OCI-LY3 (cell line): ENCODE measurements at regions not wholly inside any gene's neighbourhood (a gene's known extent, or its start where the extent isn't known, plus 50 kb on each side); places are given as distances from the start of the nearest gene placed in this dataset.
A peak's percentile ranks its signal among the peaks of the same experiment; 100 is the strongest.

Source experiments
- H2AFZ ChIP-seq: fragments of 200-600, 300-600 bp; shearing (Covaris generic); 2 replicates; pipeline ENCODE4 v1.6.0; 2014; ENCODE audit warnings: antibody characterized with exemption, low read depth, low read length
- H3K27ac ChIP-seq: fragments of 200-600, 300-600 bp; sonication (generic); 2 replicates; pipeline ENCODE4 v1.5.1; 2014; ENCODE audit warnings: mild to moderate bottlenecking, low read length, moderate library complexity, mixed read lengths
- H3K27me3 ChIP-seq: fragments of 200-600, 300-600 bp; sonication (generic); 2 replicates; pipeline ENCODE4 v1.6.1; 2014; ENCODE audit warnings: low read depth, low read length, mixed read lengths
- H3K36me3 ChIP-seq: fragments of 200-600, 300-600 bp; sonication (generic); replicated peaks from 2 replicates; pipeline ENCODE3; 2014; ENCODE audit warnings: low read depth, low read length, mixed read lengths
- H3K4me1 ChIP-seq: fragments of 300-600, 200-600 bp; sonication (generic); 2 replicates; pipeline ENCODE4 v1.6.1; 2014; ENCODE audit warnings: low read length, mixed read lengths
- H3K4me2 ChIP-seq: fragments of 200-600, 300-600 bp; sonication (generic); 2 replicates; pipeline ENCODE4 v1.6.1; 2014; ENCODE audit warnings: low read length, mixed read lengths
- H3K4me3 ChIP-seq: fragments of 300-600, 200-600 bp; sonication (generic); 2 replicates; pipeline ENCODE4 v1.5.1; 2014; ENCODE audit warnings: antibody characterized with exemption, mild to moderate bottlenecking, low read length, moderate library complexity
- H3K79me2 ChIP-seq: fragments of 300-600, 200-600 bp; shearing (Covaris generic); 2 replicates; pipeline ENCODE4 v1.6.1; 2014; ENCODE audit warnings: mild to moderate bottlenecking, low read length, mixed read lengths
- H3K9ac ChIP-seq: fragments of 300-600, 200-600 bp; shearing (Covaris generic); 2 replicates; pipeline ENCODE4 v1.6.0; 2014; ENCODE audit warnings: mild to moderate bottlenecking, low read length, moderate library complexity
- H3K9me3 ChIP-seq: fragments of 200-600, 300-600 bp; shearing (Covaris generic); 2 replicates; pipeline ENCODE4 v1.6.1; 2014; ENCODE audit warnings: low read length, mixed read lengths; ENCODE audit not compliant: insufficient read depth
- H4K20me1 ChIP-seq: fragments of 200-600, 300-600 bp; sonication (generic); 2 replicates; pipeline ENCODE4 v1.6.1; 2016; ENCODE audit warnings: low read length, mixed read lengths; ENCODE audit not compliant: insufficient read depth
- EZH2phosphoT487 ChIP-seq: fragments of 200-600 bp; shearing (Covaris generic); IDR thresholded peaks from 2 replicates; pipeline ENCODE4 v1.6.1; 2018; ENCODE audit warnings: antibody characterized with exemption, mixed run types, low read depth
- TF ChIP-seq, protein P1 (sequence below): fragments of 200-600, 300-600 bp; sonication (generic); IDR thresholded peaks from 2 replicates; pipeline ENCODE4 v1.5.1; 2014; ENCODE audit warnings: antibody characterized with exemption, low read length, low read depth

- peak overlapping the region; percentile 44 for H3K9ac ChIP-seq
- no peaks in the 10 kb centered on the region for H3K9me3 ChIP-seq
- H3K27me3 ChIP-seq: no peaks in the 10 kb centered on the region
- peak overlapping the region; percentile 77 for H3K4me2 ChIP-seq
- peak overlapping the region; percentile 74 for H3K27ac ChIP-seq
- H3K79me2 ChIP-seq: no peaks in the 10 kb centered on the region
- no peaks in the 10 kb centered on the region for H3K36me3 ChIP-seq
- TF ChIP-seq, protein P1, sequence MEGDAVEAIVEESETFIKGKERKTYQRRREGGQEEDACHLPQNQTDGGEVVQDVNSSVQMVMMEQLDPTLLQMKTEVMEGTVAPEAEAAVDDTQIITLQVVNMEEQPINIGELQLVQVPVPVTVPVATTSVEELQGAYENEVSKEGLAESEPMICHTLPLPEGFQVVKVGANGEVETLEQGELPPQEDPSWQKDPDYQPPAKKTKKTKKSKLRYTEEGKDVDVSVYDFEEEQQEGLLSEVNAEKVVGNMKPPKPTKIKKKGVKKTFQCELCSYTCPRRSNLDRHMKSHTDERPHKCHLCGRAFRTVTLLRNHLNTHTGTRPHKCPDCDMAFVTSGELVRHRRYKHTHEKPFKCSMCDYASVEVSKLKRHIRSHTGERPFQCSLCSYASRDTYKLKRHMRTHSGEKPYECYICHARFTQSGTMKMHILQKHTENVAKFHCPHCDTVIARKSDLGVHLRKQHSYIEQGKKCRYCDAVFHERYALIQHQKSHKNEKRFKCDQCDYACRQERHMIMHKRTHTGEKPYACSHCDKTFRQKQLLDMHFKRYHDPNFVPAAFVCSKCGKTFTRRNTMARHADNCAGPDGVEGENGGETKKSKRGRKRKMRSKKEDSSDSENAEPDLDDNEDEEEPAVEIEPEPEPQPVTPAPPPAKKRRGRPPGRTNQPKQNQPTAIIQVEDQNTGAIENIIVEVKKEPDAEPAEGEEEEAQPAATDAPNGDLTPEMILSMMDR: no peak
- no peak for TF ChIP-seq EZH2phosphoT487
- peaks cover 42% of the 10 kb centered on the region for H3K4me1 ChIP-seq
- H3K4me3 ChIP-seq: peak overlapping the region; percentile 56
- no peaks in the 10 kb centered on the region for H4K20me1 ChIP-seq
- H2AFZ ChIP-seq: no peak overlapping the region
These were observed 303.9 kb upstream of the GATB start for GRCh38 chr4:152064753-152065152.

GRCh38 chr4:152064282-152064681, 303.5 kb upstream of the GATB start:
- TF ChIP-seq, protein P1: no peak
- TF ChIP-seq EZH2phosphoT487: no peak
- Histone ChIP-seq H3K27me3 (no peaks in the 10 kb centered on the region), H3K79me2 (no peaks in the 10 kb centered on the region), H3K4me1 (peaks cover 42% of the 10 kb centered on the region), H3K9ac (peak overlapping the region; percentile 44), H3K4me2 (peak overlapping the region; percentile 77), H2AFZ (peak overlapping the region; percentile 49; the same call in 1 of the 2 replicates), H3K4me3 (peak overlapping the region; percentile 56), H4K20me1 (no peaks in the 10 kb centered on the region), H3K27ac (peak overlapping the region; percentile 74), H3K9me3 (no peaks in the 10 kb centered on the region), H3K36me3 (no peaks in the 10 kb centered on the region)

GRCh38 chr4:152063621-152064240, 302.9 kb upstream of the GATB start:
- TF ChIP-seq EZH2phosphoT487: no peak
- TF ChIP-seq, protein P1: peak; percentile 39
- Histone ChIP-seq H4K20me1 (no peaks in the 10 kb centered on the region), H3K4me3 (peak overlapping the region; percentile 56), H3K9ac (peak overlapping the region; percentile 44), H3K4me2 (peak overlapping the region; percentile 77), H3K79me2 (no peaks in the 10 kb centered on the region), H3K27me3 (no peaks in the 10 kb centered on the region), H2AFZ (peak overlapping the region; percentile 49; the same call in 1 of the 2 replicates), H3K27ac (peak overlapping the region; percentile 74), H3K9me3 (no peaks in the 10 kb centered on the region), H3K4me1 (peaks cover 38% of the 10 kb centered on the region), H3K36me3 (no peaks in the 10 kb centered on the region)

GRCh38 chr4:152062936-152063620, 302.3 kb upstream of the GATB start:
- H3K27ac ChIP-seq: peak overlapping the region; percentile 74
- TF ChIP-seq EZH2phosphoT487: no peak
- TF ChIP-seq, protein P1: no peak
- H4K20me1 ChIP-seq: no peaks in the 10 kb centered on the region
- no peaks in the 10 kb centered on the region for H3K27me3 ChIP-seq
- H3K36me3 ChIP-seq: no peaks in the 10 kb centered on the region
- H3K9ac ChIP-seq: peak overlapping the region; percentile 44; the same call in 1 of the 2 replicates
- H3K4me1 ChIP-seq: peaks cover 38% of the 10 kb centered on the region
- H3K79me2 ChIP-seq: no peaks in the 10 kb centered on the region
- no peaks in the 10 kb centered on the region for H3K9me3 ChIP-seq
- peak overlapping the region; percentile 49; the same call in 1 of the 2 replicates for H2AFZ ChIP-seq
- H3K4me2 ChIP-seq: peak overlapping the region; percentile 77
- peak overlapping the region; percentile 56; the same call in 1 of the 2 replicates for H3K4me3 ChIP-seq
